GM12892 (cell line): ENCODE measurements at regions not wholly inside any gene's neighbourhood (a gene's known extent, or its start where the extent isn't known, plus 50 kb on each side); places are given as distances from the start of the nearest gene placed in this dataset.
"Not testable (repeated sequence)": the region's sequence is repeated elsewhere in the genome, so short reads cannot be mapped to it uniquely, and the experiment has no call there.

Experiments used
- POLR2AphosphoS5 ChIP-seq: IDR thresholded peaks from 2 replicates; pipeline ENCODE4 v1.6.1; 2011; ENCODE audit warnings: low read depth, low read length, control low read depth
- TAF1 ChIP-seq: IDR thresholded peaks from 2 replicates; pipeline ENCODE4 v1.6.1; 2011; ENCODE audit warnings: low read depth, mild to moderate bottlenecking, control low read depth, low read length, borderline replicate concordance

DNA sequence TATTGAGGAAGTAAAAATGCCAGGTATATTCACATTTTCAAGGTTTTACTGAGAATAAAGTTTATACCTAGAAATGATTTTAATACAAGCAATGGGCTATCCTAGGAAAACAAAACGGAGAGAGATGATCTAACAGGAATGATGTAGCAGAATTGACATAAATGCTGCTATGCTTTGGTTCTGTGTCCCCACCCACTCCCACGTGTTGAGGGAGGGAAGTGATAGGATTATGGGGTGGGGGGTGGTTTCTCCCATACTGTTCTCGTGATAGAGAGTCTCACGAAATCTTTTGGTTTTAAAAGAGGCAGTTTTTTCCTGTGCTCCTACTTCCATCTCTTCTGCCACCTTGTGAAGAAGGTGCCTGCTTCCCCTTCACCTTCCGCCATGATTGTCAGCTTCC lies 236.2 kb upstream of the ZNF337 start:
- TF ChIP-seq TAF1, POLR2AphosphoS5: not testable (repeated sequence)
